NCI-H1417 treated with DMSO at 0.1 percent for 48 hours (cell line): ENCODE measurements at regions not wholly inside any gene's neighbourhood (a gene's known extent, or its start where the extent isn't known, plus 50 kb on each side); places are given as distances from the start of the nearest gene placed in this dataset.
"Not testable (repeated sequence)": the region's sequence is repeated elsewhere in the genome, so short reads cannot be mapped to it uniquely, and the experiment has no call there.

Experiments
- DNase-seq: peaks from one replicate; lab custom pipeline; 2025; lab: John Stamatoyannopoulos, UW

GRCh38 chr5:74534397-74535129 is 106.0 kb downstream of the ENC1 start:
- no peak for DNase-seq

GRCh38 chr5:74530326-74531050 is 110.0 kb downstream of the ENC1 start:
- DNase-seq: no peak

DNA sequence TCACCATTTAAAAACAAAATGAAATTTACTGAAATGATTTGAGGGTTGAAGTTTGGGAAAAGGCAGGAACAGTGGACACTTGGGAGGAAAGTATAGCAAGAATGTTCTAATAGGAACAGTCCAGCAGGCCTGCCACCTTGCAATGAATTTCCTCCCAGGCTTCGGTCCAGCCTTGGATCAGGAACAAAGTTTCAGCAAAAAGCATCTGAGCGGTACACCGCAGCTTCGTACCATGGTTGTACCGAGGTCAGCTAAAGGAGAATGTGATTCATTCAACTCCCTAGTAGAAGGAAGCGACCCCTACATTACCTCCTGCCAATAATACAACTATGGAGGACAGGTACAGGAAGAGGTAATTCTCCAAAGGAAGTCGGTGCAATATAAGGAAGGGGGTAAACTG is 111.4 kb downstream of the ENC1 start:
- no peak for DNase-seq

GRCh38 chr5:74526111-74526510 is 114.4 kb downstream of the ENC1 start:
- DNase-seq: no peak

- not testable (repeated sequence) for DNase-seq
These were observed 115.8 kb downstream of the ENC1 start for GRCh38 chr5:74524767-74525166.

DNA sequence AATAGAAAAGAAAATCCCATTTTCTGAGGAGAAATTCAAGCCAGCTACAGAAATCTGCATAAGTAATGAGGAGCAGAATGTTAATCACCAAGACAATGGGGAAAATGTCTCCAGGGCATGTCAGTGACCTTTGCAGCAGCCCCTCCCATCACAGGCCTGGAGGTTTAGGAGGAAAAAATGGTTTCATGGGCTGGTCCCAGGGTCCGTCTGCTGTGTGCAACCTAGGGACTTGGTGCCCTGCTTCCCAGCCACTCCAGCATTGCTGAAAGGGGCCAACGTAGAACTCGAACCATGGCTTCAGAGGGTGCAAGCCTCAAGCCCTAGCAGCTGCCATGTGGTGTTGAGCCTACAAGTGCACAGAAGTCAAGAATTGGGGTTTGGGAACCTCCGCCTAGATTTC is 116.8 kb downstream of the ENC1 start:
- DNase-seq: not testable (repeated sequence)

GRCh38 chr5:74522838-74523237 is 117.7 kb downstream of the ENC1 start:
- not testable (repeated sequence) for DNase-seq

DNA sequence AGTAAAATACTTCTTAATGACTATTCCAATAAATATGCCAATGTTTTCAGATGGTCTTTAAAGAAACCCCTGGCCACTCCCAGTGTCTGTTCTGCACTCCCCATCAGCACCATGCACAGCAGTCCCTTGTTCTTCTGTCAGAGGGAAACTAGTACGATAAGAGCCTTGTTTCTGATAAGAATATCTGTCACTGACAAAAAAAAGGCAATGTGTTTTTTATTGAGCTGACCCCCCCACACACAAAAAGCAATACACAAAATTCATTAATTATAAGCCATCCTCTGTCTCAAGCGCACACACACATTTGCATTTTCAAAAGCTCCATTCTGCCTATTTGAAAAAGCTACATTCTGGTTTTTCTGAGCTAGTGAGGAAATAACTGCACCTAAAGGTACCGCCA is 119.1 kb downstream of the ENC1 start:
- no peak for DNase-seq

- no peak for DNase-seq
These were observed 120.8 kb downstream of the ENC1 start for GRCh38 chr5:74519679-74520078.

DNA sequence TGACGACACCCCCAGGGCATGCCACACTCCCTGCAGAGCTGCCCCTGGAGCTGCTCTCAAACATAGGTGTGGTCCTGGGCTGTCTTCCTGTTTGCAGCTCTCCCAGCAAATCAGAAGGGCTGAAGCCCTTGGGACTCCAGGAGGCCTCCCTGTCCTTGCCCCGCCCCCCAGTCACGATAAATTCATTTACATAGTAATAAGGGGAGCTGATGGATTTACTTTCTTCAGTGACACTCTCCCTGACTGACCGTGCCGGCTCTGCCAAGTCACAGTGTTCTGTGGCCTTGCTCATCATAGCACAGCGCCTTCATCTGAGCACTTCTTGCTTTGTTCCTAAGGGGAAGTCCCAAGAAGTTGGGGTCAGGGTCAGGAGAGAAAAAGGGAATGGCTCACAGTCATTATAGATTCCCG is 121.4 kb downstream of the ENC1 start:
- no peak for DNase-seq

- no peak for DNase-seq
These were observed 122.8 kb downstream of the ENC1 start for GRCh38 chr5:74517700-74518099.

DNA sequence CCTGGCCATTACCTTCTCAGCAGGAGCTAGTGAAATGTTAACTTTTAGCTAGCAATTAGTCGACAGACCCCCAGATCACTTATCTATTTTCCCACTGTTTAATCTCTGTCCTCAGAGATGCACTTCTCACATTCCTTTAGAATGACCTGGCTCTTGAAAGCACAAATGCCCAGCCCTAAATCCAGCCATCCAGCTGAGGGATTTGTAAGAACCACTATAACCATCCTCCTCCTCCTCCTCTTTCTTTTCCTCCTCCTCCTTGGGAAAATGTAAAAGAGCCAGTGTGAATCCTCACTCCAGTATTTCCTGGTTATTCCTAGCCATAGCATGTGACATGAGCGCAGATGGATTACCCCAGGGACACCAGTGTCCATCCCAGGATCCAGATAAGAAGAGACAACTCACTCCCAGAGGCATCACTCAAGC is 124.3 kb downstream of the ENC1 start:
- no peak for DNase-seq

DNA sequence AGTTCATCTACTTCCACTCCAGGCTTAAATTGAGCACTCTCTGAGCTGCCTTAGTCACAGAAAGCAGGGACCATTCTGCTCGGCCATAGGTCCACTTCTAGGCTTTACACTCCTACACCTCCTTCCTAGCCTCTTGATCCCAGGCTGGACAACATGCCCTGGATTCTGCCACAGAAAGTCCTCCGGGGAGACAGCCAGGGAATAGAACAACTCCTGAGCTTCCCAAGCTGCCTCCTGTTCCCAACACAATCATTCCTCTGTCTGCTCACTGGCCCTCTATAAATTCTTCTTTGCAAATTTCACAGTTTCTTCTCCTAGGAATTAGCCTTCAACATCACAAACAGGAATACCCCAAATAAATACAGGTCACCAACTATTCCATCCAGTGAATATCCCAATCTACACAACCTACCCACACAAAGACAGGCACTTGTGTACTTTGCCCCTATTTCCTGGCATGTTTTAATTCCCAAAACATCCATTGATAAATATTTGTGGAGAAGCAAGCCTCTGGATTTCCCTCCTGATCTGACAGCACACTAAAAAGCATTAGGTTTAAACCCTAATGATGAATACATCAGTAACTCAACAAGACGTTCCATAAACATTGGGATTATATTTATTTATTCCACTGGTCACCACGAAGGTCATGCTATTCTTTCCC is 125.5 kb downstream of the ENC1 start:
- no peak for DNase-seq

DNA sequence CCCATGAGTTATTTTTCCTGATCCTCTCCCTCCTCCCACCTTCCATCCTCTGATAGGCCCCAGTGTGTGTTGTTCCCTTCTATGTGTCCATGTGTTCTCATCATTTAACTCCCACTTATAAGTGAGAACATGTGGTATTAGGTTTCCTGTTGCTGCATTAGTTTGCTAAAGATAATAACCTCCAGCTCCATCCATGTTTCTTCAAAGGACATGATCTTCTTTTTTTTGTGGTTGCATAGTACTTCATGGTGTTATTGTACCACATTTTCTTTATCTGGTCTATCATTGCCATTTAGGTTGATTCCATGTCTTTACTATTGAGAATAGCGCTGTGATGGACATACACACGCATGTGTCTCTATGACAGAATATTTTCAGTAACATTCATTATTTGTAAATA is 128.8 kb downstream of the ENC1 start:
- DNase-seq: not testable (repeated sequence)

- no peak for DNase-seq
These were observed 130.0 kb downstream of the ENC1 start for GRCh38 chr5:74510476-74511075.

- DNase-seq: no peak
These were observed 133.0 kb downstream of the ENC1 start for GRCh38 chr5:74507370-74508005.

- DNase-seq: no peak
These were observed 134.4 kb downstream of the ENC1 start for GRCh38 chr5:74506119-74506518.

DNA sequence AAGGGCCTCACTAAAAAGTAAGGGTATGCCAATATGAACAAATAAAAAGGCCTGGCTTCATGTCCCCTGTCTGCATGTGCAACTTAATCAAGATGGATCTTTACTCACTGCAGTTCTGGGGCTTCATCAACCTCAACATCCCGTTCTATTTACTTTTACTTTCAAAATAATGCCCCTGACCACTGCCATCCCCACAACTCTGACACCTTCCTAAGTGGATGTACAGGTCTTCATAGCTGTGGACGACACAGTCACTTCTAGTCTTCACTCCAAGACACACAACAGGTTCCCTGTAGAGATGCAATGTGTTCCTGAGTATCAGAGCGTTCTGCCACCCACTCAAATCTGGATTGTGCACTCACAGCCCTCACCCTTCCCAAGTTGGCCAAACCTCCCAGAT is 136.1 kb downstream of the ENC1 start:
- DNase-seq: no peak

DNA sequence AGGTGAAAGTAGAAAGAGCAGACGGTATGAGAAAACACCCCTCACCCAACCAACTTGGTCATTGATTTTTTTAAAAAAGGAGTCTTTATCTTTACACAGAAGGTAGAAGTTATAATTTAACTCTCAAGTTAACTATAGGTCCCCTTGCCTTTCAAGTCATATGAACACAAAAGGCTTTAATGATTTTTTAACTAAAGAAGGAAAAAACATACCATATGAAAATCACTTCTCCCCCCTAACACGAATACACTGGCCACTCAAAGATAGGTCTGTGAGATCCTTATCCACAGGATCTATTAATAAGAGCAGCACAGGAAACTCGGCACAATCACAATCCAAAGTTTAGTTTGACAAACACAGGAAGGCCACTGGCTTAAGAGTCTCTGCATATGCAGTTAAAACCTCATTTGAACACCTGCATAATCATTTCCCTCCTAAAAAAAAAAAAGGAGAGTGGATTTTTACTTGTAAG is 138.0 kb downstream of the ENC1 start:
- DNase-seq: no peak

DNA sequence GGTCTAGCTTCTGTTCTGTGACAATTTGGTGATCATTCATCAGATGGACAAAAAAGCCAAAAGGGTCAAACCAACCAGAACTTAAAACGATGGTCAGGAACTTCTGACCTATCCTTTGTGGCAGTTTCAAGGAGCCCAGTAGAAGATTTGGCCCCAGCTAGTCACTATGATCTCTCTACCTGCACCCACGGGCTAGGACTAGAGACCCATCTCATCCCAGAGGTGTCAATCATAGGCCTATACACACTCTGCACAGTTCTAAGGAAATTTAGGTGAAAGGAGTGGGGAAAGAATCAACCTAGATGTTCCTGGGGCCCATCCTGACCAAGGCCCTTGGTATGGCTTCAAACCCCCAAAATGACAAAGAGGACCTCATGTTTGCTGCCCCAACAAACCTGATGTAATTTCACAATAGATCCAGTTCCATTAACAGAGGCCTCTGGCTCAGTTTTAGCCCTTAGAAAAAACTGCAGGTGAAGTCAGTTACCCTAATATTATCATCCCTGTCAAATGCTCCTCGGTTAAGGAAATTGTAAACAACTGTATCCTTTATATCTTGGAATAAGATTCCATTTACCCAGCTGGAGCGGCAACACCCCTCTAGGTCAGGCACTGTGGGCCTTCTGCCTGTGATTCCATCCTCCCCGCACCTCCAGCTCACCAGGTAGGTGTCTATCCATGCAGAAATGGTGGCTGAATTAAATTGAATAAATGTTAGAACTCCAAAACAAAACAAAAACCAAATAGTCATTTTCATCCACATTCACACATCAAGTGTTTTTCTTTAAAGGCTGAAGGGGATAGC is 138.7 kb downstream of the ENC1 start:
- no peak for DNase-seq
